Psoas muscle (tissue), 7 donors: ENCODE measurements at regions not wholly inside any gene's neighbourhood (a gene's known extent, or its start where the extent isn't known, plus 50 kb on each side); places are given as distances from the start of the nearest gene placed in this dataset.
"Not testable (repeated sequence)": the region's sequence is repeated elsewhere in the genome, so short reads cannot be mapped to it uniquely, and the experiment has no call there.

Source experiments
- ATAC-seq, 4 donors: fragments of 200-7000 bp; cut with Tn5 transposase; one replicate each; pipeline ENCODE4 v1.9.1; 2020; ENCODE audit warnings: moderate library complexity in 3 of 4, mild to moderate bottlenecking in 2 of 4
- DNase-seq, 2 donors: peaks; one replicate each; pipeline ENCODE4 v3.0.0-alpha.2; 2020
- H3K27ac ChIP-seq: fragments of 200-600 bp; one replicate; pipeline ENCODE4 v1.8.0; 2022
- H3K27me3 ChIP-seq, 3 donors: fragments of 200-600 bp in 1 of 3; one replicate each; pipeline versions ENCODE4 v1.6.1 to v1.8.0; 2013 to 2022; ENCODE audit warnings: low read length in 2 of 3, mild to moderate bottlenecking in 2 of 3, moderate library complexity in 1 of 3; ENCODE audit not compliant: insufficient read depth in 3 of 3
- H3K36me3 ChIP-seq, 2 donors: fragments of 200-600 bp in 1 of 2; one replicate each; pipeline versions ENCODE4 v1.6.1 to v1.8.0; 2013 to 2022; ENCODE audit warnings: low read depth in 1 of 2, mild to moderate bottlenecking in 1 of 2, moderate library complexity in 1 of 2; ENCODE audit not compliant: insufficient read depth in 1 of 2
- H3K4me1 ChIP-seq: fragments of 200-600 bp; one replicate; pipeline ENCODE4 v1.8.0; 2022
- H3K4me3 ChIP-seq: fragments of 200-600 bp; one replicate; pipeline ENCODE4 v1.8.0; 2022; ENCODE audit warnings: mild to moderate bottlenecking
- H3K9me3 ChIP-seq: fragments of 200-600 bp; one replicate; pipeline ENCODE4 v1.8.0; 2022
- WGBS, 3 donors: extraction: QIAGEN DNeasy Blood & Tissue Kit; methylation state at CpG; one replicate each; pipeline versions ENCODE4 v1.1.6 to v1.1.7; 2013; 5-methylcytosine and 5-hydroxymethylcytosine counted together
- intact Hi-C, 2 donors: fragments of 100-400 bp; cut with DNase I; formaldehyde crosslinking; loops; one replicate each; pipeline versions ENCODE4 v1.11.0 to v1.14.2; 2022
- TF ChIP-seq, protein P1 (sequence below): fragments of 200-600 bp; IDR thresholded peaks from one replicate; pipeline ENCODE4 v1.8.0; 2022; ENCODE audit warnings: antibody characterized with exemption
- donor health status: healthy with polysubstance abuse.
- donor health status: DM: no; HTN: no; CAD: no; lungs with moderate emphysema.
- donor health status: Bipolar disorder and iron deficiency.
- donor health status: healthy.
- donor health status: DM: yes; HTN: yes; CAD: no.
- donor health status: DM: no; HTN: no; CAD: no.
- donor health status: DM: yes; HTN: yes; CAD: no.

DNA sequence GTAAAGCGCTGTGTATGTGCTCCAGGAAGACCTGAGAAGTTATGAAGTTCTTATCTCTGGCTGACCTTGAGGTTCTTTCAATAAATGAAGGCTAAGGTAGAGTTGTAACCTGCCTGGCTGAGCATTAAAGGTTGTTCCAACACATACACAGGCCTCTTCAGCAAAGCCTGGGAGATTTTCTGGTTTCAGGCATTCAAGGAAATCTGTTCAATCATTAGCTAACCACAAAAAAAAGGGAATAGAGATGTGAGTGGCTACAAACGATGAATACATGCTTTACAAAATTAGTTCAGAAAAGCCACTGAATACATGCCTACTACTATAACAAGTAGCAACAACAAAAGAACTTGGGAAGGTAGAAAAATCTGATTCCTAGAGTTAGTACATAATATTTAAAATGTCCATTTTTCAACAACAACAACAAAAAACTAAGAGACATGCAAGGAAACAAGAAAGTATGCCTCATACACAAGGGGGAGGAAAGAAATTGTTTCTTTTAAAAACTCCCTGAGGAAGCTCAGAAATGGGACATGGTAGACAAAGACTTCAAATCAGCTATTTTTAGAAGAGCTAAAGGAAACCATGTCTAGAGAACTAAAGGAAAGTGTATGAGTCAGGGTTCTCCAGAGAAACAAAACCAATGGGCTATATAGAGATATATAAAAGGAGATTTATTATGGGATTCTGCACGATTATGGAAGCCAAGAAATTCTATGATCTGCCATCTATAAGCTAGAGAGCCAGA lies 191.5 kb upstream of the IPO5 start:
- no peak overlapping the region for H3K27ac ChIP-seq
- H3K36me3 ChIP-seq: no peaks in the 10 kb centered on the region
- H3K9me3 ChIP-seq: no peaks in the 10 kb centered on the region
- WGBS, 3 donors: 61 to 70% (median 67%) methylated on average over 3 of the region's 3 CpGs
- ATAC-seq (no peak), DNase-seq (no peak)
- H3K4me3 ChIP-seq: no peak overlapping the region
- H3K4me1 ChIP-seq: no peaks in the 10 kb centered on the region
- H3K27me3 ChIP-seq: no peaks in the 10 kb centered on the region
- intact Hi-C loops: no loop called here
- TF ChIP-seq, protein P1, sequence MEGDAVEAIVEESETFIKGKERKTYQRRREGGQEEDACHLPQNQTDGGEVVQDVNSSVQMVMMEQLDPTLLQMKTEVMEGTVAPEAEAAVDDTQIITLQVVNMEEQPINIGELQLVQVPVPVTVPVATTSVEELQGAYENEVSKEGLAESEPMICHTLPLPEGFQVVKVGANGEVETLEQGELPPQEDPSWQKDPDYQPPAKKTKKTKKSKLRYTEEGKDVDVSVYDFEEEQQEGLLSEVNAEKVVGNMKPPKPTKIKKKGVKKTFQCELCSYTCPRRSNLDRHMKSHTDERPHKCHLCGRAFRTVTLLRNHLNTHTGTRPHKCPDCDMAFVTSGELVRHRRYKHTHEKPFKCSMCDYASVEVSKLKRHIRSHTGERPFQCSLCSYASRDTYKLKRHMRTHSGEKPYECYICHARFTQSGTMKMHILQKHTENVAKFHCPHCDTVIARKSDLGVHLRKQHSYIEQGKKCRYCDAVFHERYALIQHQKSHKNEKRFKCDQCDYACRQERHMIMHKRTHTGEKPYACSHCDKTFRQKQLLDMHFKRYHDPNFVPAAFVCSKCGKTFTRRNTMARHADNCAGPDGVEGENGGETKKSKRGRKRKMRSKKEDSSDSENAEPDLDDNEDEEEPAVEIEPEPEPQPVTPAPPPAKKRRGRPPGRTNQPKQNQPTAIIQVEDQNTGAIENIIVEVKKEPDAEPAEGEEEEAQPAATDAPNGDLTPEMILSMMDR: no peak

DNA sequence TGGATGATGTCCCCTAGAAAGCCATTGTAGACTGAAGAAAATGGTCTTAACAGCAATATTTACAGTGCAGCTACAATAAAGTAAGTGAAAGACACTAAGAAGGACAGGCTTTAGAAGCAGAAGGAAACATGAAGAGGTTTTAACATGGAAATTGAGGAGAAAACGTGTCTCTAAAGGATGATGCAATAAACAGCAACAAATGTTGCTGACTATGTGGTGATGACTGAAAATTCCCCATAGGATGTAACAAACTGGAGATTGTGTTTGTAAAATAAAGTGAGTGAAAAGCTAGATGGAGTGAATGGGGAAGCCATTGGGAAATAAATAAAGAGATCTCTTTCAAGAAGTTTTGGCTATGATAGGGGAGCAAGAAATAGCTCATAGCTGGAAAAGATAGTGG lies 186.7 kb upstream of the IPO5 start:
- H3K36me3 ChIP-seq: no peaks in the 10 kb centered on the region
- ATAC-seq: no peak
- TF ChIP-seq, protein P1: no peak
- H3K27me3 ChIP-seq: no peaks in the 10 kb centered on the region
- 42 to 51% (median 43%) methylated on average over 1 of the region's 1 CpG for WGBS, 3 donors
- H3K4me3 ChIP-seq: no peak overlapping the region
- intact Hi-C loops: no loop called here
- H3K27ac ChIP-seq: no peak overlapping the region
- no peak for DNase-seq
- no peaks in the 10 kb centered on the region for H3K9me3 ChIP-seq
- H3K4me1 ChIP-seq: no peaks in the 10 kb centered on the region

DNA sequence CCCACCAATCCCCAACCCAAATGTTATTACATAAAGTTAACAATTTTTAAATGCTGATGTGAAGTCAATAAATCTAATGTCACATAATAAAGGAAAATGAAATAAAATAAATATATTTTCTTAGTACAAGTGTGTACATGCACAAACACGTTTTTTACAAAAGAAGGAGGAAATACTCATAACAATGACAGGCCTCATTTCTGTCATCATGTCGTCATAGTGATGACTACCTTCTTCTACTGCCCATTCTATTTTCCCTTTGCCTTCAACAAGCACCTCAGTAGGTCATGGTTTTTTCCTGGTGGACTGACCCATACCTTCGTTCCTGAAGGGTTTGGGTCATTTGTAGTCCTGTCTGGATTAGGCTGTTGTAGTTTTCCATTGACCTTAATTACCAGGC lies 185.3 kb upstream of the IPO5 start:
- TF ChIP-seq, protein P1: no peak

DNA sequence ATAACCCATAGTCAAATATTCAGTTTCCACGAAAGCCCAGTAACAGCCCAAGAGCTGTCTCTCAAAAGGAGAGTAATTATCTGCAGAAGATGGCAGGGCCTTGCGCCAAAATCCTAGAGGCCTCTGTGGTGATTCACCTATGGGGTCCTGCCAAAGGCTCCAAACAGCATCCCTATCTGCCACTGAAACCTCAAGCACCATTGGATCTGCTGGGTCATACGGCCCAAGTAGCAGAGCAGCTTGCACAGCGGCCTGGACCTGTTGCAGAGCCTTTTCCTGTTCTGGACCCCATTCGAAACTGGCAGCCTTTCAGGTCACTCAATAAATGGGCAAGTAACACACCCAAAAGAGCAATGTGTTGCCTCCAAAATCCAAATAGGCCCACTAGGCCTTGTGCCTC lies 183.2 kb upstream of the IPO5 start:
- ATAC-seq, H3K27ac ChIP-seq, H3K4me3 ChIP-seq, H3K9me3 ChIP-seq, DNase-seq, H3K27me3 ChIP-seq, H3K4me1 ChIP-seq, intact Hi-C loops, H3K36me3 ChIP-seq: not testable (repeated sequence)
- WGBS, 3 donors: 92 to 95% (median 95%) methylated on average over 5 of the region's 5 CpGs

More for the DNA sequence above, 185.3 kb upstream of the IPO5 start:
- intact Hi-C loops: no loop called here
- WGBS, 3 donors: 60 to 71% (median 60%) methylated on average over 3 of the region's 3 CpGs
- DNase-seq (no peak), ATAC-seq (no peak)
- H3K36me3 ChIP-seq: no peaks in the 10 kb centered on the region
- no peaks in the 10 kb centered on the region for H3K4me1 ChIP-seq
- no peaks in the 10 kb centered on the region for H3K9me3 ChIP-seq
- no peak overlapping the region for H3K27ac ChIP-seq
- H3K27me3 ChIP-seq: no peaks in the 10 kb centered on the region
- H3K4me3 ChIP-seq: no peak overlapping the region

DNA sequence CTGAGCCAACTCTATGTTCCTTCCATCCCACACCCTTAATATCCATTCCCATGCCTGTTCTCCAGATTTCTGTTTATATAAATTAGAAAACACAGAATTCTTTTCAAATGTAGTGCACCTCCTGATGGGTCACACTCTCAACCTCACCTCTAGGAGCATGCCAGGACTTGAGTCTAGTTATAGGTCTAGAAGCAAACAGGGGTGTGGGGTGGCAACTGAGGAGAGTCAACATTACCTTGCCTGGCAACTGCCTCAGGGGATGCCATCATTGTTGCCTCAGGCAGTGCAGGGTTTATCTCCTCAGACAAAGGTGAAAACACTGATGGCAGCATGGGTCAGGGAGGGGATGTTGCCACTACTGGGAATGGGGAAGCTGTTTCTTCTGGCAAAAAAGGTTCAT lies 181.0 kb upstream of the IPO5 start:
- intact Hi-C loops, H3K27ac ChIP-seq, DNase-seq, H3K36me3 ChIP-seq, H3K4me3 ChIP-seq, ATAC-seq, H3K27me3 ChIP-seq, H3K4me1 ChIP-seq, H3K9me3 ChIP-seq: not testable (repeated sequence)

DNA sequence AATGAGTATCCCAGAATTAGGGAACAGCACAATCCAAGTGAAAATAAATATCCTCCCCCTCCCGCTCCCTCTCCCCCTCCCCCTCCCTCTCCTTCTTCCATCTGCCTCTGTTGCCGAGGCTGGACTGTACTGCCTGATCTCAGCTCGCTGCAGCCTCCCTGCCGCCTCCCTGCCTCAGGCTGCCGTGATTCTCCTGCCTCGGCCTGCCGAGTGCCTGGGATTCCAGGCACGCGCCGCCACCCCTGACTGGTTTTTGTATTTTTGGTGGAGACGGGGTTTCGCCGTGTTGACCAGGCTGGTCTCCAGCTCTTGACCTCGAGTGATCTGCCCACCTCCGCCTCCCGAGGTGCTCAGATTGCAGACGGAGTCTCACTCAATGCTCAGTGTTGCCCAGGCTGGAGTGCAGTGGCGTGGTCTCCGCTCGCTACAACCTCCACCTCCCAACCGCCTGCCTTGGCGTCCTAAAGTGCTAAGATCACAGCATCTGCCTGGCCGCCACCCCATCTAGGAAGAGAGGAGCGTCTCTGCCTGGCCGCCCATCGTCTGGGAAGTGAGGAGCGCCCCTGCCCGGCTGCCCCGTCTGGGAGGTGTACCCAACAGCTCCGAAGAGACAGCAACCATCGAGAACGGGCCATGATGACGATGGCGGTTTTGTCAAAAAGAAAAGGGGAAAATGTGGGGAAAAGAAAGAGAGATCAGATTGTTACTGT lies 178.9 kb upstream of the IPO5 start:
- H3K9me3 ChIP-seq, DNase-seq, H3K4me1 ChIP-seq, H3K4me3 ChIP-seq, H3K27ac ChIP-seq, H3K36me3 ChIP-seq, ATAC-seq, intact Hi-C loops, H3K27me3 ChIP-seq: not testable (repeated sequence)
- WGBS, 3 donors: 80 to 86% (median 83%) methylated on average over 33 to 34 of the region's 34 CpGs
